ENCODE measurements at regions not wholly inside any gene's neighbourhood (a gene's known extent, or its start where the extent isn't known, plus 50 kb on each side); places are given as distances from the start of the nearest gene placed in this dataset.
"Not testable (repeated sequence)": the region's sequence is repeated elsewhere in the genome, so short reads cannot be mapped to it uniquely, and the experiment has no call there.

DNA sequence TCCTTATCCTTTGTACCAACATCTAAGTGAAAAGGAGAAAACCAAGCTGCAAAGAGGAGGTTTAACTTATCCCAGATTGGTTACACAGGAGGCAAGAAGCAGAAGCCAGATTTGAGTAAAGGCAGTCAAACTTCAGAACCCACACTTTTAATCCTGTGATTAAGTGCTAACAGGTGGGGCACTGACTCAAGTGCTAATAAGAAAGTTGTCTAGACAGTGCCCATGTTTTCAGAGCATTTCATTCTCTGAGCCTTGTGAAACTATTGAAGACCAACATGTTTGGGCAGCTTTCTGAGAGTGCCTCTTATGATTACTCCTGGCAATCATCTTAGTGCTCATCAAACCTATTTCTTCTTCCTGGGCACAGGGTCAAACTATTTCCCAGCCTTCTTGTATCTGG is 380.8 kb downstream of the KCNRG start:
- DNase-seq, result no peak

DNA sequence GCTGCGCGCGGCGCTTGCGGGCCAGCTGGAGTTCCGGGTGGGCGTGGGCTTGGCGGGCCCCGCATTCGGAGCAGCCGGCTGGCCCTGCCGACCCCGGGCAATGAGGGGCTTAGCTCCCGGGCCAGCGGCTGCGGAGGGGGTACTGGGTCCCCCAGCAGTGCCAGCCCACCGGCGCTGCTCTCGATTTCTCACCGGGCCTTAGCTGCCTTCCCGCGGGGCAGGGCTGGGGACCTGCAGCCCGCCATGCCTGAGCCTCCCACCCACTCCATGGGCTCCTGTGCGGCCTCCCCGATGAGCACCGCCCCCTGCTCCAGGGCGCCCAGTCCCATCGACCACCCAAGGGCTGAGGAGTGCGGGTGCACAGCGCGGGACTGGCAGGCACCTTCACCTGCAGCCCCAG is 381.4 kb downstream of the KCNRG start:
- DNase-seq, result not testable (repeated sequence)

- DNase-seq, result no peak
Measured at GRCh38 chr13:50400035-50400726, 384.9 kb downstream of the KCNRG start.

DNA sequence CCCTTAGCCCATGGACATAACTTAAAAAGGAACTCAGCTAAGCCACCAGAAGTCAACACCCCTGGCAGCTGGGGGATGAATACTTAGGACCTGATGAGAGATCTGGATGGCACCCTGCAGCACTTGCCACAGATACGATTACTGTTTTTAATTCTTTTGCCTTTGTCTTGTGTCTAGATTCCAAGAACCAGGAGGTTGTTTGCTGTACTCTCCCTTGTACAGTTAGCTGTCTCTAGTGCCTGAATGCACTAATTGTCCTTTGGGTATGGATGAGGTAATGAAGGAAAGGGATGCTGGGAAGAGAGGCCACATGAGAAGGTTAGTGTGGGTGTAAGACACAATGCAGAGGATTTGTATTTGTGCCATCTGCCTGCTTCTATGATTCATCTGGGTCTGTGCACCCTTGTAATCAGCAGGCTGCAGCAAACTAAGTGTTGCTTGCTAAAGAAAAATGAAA is 385.8 kb downstream of the KCNRG start:
- no peak for DNase-seq

GRCh38 chr13:50401721-50402465 is 386.6 kb downstream of the KCNRG start:
- DNase-seq, result no peak

- DNase-seq, result no peak
Measured at GRCh38 chr13:50403311-50403710, 388.1 kb downstream of the KCNRG start.

DNA sequence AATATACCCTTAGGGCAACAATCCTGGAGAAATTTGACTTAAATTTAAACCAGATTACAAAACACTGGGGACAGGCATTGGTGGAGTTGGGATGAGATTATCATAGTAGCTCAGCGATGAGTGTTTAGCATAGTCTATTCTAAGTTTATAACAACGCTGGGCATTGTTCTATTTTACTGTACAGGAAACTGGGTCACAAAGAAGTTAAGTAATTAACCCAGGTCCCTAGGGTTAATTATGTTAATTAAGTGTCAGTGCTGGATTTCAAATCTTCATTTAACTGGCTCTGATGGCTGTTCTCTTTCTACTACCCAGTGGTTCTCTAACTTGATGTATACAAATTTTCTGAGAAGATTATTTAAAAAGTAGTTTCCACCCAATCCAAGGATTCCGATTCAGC is 388.9 kb downstream of the KCNRG start:
- DNase-seq, result no peak

DNA sequence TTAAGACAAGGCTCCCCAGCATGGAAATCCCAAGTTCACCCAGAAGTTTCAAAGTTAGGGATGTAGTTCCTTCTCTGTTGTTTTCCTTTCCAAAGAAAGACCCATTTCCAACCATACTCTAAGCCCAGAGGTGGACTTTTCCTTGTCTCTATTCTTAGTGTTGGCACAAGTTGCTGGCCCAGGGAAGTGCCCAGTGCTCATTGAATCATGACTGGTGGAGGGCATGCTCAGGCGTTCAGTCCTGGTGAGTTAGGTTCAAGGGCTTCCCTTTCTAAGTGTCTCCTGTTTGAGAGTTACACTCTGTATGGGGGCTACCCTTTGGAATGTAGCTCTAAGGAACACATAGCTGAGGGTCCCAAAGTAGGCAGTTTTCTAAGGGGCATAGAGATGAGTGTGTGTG is 389.5 kb downstream of the KCNRG start:
- DNase-seq, result no peak

- DNase-seq, result no peak
Measured at GRCh38 chr13:50406831-50407230, 391.6 kb downstream of the KCNRG start.

- no peak for DNase-seq
Measured at GRCh38 chr13:50408068-50408467, 392.8 kb downstream of the KCNRG start.

DNA sequence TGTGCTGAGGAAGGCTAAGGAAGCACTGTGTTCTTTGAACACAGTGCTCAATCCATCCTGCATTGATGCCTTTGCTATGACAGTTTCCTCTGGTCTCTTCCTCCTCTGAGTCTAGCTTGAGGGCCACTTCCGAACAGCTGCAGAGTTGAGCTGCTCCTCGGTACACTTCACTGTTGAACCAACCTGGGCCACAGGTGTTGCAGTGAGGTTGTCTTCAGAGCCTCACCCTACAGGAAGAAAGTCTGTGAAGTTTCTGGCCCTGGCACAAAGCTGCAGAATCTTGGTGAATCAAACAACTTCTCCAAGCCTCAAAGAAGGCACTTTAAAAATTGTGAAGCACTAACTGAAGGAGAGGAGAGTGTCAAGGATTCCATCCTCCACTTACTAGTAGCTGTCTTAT is 394.0 kb downstream of the KCNRG start:
- no peak for DNase-seq

DNA sequence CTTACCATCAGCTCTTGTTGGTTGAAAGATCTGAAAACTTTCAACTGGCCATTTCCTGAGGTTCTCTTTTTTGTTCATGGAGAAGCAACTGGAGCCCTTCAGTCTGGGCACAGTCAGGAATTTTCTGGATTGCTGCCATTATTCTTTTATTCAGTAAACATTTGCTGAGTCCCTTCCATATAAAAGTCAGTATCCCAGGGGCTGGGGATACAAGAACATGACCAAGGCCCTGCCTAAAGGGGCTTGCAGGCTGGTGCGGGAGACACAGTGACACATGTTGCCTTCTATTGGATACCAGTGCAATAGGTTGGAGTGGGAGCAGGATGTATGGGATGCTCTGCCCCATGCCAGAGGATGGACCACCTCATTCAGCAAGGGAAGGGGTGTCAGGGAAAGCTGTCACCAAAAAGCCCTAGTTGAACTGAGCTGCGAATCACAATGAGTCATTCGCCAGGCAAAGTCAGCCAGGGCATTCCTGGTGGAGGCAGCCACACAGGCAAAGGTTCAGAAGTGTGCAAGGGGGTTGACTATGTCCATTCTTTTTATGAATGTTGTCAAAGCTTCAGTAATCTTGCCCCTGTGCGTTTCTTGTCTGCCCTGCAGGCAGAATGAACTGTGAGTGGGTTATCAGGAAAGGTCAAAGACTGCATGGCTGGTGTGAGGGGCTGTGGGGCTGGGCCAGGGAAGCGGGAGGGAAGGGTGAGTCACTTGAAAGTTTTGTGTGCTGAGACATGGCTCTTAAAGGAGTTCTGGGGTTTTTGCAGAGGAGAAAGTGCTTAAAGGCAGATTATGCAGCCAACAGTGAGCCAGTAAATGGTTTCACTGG is 395.9 kb downstream of the KCNRG start:
- no peak for DNase-seq

DNA sequence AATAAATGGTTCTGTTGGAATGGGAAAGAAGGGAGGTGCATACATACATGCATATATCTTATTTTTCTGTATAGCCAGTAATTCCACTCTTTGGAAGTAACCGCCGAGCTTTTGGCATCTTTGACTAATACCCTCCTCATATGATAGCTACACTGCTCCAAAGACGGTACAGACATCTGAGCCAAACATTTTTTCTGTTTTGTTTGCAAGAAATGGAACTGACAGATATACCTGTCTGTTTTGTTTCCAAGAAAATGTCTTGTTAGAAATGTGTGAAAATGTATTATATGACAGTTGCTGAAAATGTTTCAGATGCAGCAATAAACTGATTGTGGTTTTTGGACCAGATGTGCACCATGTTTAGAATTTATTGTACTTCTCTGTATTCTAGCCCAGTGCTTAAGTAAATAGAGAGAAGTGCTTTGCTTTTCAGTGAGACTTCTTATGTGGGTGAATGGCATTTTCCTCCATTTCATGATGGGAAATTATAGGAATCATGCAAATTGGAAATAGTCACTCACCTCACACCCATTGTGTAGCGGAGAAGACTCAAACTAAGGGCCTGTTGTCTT is 396.9 kb downstream of the KCNRG start:
- no peak for DNase-seq

DNA sequence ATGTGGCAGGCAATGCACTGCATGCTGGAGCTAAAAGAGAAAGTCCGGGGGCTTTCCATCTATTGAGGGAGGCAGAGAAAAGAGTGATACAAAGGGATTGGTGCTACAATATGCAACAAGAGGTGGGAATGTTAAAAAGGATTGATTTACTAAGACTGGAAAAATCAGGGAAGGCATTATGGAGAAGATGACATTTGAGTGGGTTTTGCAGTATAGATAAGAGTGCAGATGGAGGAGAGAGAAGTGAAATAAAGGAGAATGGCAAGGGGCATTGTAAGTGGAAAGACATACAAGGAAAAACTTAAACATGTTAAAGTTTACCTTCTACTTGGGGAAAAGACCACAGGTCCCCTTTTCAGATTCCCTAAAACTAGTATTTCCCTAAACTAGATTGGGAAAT is 399.4 kb downstream of the KCNRG start:
- no peak for DNase-seq

- DNase-seq, result no peak
Measured at GRCh38 chr13:50415428-50415827, 400.2 kb downstream of the KCNRG start.

- DNase-seq, result no peak
Measured at GRCh38 chr13:50417597-50417996, 402.4 kb downstream of the KCNRG start.

DNA sequence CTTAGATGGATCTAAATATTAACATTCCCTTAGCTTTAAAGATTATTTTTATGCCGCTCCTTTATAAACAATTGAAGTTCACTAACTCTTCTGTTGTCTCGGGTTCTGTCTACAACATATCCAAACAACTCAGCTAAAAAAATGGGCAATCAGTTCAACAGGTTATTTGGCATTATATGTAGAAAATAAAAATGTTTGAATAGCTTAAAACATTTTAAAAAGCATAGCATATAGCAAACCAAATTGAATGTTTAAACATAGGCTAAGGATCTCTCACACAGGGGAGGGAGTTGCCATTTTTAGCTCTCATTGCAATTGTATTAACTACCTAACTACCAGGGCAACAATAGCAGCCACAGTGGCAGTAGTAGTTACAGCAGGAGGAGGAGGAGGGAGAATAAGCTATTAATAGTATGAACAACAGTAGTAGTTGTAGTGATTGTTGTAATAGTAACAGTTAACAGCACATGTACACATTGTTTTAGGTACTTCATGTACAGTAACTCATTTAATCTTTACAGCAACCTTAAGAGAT is 404.2 kb downstream of the KCNRG start:
- no peak for DNase-seq

GRCh38 chr13:50419896-50420295 is 404.7 kb downstream of the KCNRG start:
- DNase-seq, result no peak

DNA sequence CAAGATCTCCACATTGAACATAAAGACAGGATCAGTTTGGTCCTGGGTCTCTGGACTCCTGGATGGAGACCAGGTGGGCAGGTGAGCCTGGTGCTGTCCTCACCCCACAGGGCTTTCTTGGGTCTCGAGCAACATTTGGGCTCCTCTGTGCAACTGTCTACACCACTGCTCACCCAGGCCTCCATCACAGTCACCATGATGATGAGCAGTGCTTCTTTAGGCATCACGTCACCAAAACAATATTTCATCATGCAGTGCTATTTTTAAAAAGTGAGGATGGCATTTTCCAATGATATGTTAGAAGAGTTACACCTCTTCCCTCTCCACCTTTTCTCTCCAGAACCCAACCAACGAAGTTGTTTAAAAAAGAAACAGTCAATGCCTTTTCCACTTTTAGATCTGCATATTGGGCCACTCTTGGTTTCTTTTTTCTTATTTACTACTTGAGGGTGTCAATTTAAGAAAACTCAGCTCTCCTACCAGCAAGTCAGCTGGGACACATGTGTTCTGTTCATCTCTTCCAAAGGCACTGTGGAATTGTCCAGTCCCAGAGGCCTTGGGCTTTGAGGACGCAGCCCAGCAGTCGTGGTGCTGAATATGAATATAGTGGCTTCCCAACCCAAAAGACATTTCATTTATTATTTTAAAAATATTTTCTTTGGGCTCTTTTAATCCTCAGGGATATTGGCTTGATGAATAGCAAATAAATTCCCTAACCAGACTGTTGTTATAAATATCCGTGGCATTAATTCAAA is 405.7 kb downstream of the KCNRG start:
- DNase-seq, result no peak

DNA sequence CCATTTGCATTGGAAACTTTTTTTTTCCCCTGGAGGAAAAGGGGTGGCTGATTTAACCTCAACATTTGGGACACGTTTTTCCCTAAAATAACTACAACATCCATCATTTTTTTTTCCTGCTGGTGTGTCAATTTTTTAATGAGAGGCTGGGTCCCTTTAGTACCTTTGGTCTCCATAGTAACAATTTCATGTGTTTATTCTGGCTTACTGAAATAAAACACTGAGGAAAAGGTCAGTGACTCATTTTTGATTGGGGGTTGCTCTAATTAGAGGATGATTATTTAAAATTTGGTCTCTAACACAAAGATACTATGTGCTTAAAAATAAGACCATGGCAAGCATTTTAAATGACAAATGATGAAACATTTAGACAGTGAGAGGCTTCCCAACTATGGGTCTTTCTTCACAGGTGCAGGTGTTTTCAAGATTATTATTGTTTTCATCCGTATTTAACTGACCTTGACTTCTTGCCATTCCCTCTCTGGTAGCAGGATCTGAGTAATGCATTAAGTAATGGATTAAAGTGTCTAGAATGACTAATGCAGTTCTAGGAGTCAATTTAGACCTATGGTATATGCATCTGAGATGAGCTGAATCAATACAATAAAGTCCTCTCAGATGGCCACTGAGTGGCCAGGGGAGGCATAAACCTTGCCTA is 406.4 kb downstream of the KCNRG start:
- DNase-seq, result no peak
